GM18511 (cell line): ENCODE measurements at regions not wholly inside any gene's neighbourhood (a gene's known extent, or its start where the extent isn't known, plus 50 kb on each side); places are given as distances from the start of the nearest gene placed in this dataset.

Experiments
- ATAC-seq: cut with Tn5 transposase; IDR thresholded peaks from one replicate; pipeline ENCODE4 v1.9.1; 2021; ENCODE audit warnings: mild to moderate bottlenecking, moderate library complexity; ENCODE audit not compliant: unreplicated experiment

GRCh38 chr7:86975449-86975848, 84.0 kb downstream of the ELAPOR2 start:
- ATAC-seq = no peak

GRCh38 chr7:86972072-86972471, 87.4 kb downstream of the ELAPOR2 start:
- no peak for ATAC-seq

GRCh38 chr7:86970986-86971385, 88.5 kb downstream of the ELAPOR2 start:
- ATAC-seq = no peak

- ATAC-seq = no peak
Observed at GRCh38 chr7:86970547-86970946, 88.9 kb downstream of the ELAPOR2 start.

GRCh38 chr7:86969865-86970264, 89.6 kb downstream of the ELAPOR2 start:
- ATAC-seq = no peak

GRCh38 chr7:86968618-86969017, 90.8 kb downstream of the ELAPOR2 start:
- no peak for ATAC-seq

- ATAC-seq = no peak
Observed at GRCh38 chr7:86966916-86967315, 92.5 kb downstream of the ELAPOR2 start.

GRCh38 chr7:86965727-86966120, 93.7 kb downstream of the ELAPOR2 start:
- ATAC-seq = no peak

GRCh38 chr7:86964973-86965726, 94.3 kb downstream of the ELAPOR2 start:
- ATAC-seq = no peak

GRCh38 chr7:86963599-86964230, 95.7 kb downstream of the ELAPOR2 start:
- ATAC-seq = peak; percentile 73

GRCh38 chr7:86962623-86963022, 96.8 kb downstream of the ELAPOR2 start:
- ATAC-seq = no peak

- no peak for ATAC-seq
Observed at GRCh38 chr7:86961686-86962085, 97.8 kb downstream of the ELAPOR2 start.

- ATAC-seq = no peak
Observed at GRCh38 chr7:86958380-86958779, 101.1 kb downstream of the ELAPOR2 start.

GRCh38 chr7:86956567-86956966, 102.9 kb downstream of the ELAPOR2 start:
- no peak for ATAC-seq

GRCh38 chr7:86955895-86956503, 103.5 kb downstream of the ELAPOR2 start:
- ATAC-seq = no peak

- ATAC-seq = no peak
Observed at GRCh38 chr7:86954971-86955370, 104.5 kb downstream of the ELAPOR2 start.

- ATAC-seq = no peak
Observed at GRCh38 chr7:86953653-86954336, 105.7 kb downstream of the ELAPOR2 start.

GRCh38 chr7:86953219-86953618, 106.2 kb downstream of the ELAPOR2 start:
- no peak for ATAC-seq

- no peak for ATAC-seq
Observed at GRCh38 chr7:86951895-86952294, 107.6 kb downstream of the ELAPOR2 start.

- no peak for ATAC-seq
Observed at GRCh38 chr7:86950944-86951343, 108.5 kb downstream of the ELAPOR2 start.

- ATAC-seq = no peak
Observed at GRCh38 chr7:86950360-86950759, 109.1 kb downstream of the ELAPOR2 start.
